BJ (cell line): ENCODE measurements at regions not wholly inside any gene's neighbourhood (a gene's known extent, or its start where the extent isn't known, plus 50 kb on each side); places are given as distances from the start of the nearest gene placed in this dataset.
"Not testable (repeated sequence)": the region's sequence is repeated elsewhere in the genome, so short reads cannot be mapped to it uniquely, and the experiment has no call there.

Source experiments
- CTCF ChIA-PET: fragments of 350-600 bp; formaldehyde crosslinking; extraction: SDS; loops from one replicate; lab custom pipeline; 2021; ENCODE audit warnings: antibody characterized with exemption, inconsistent platforms; lab: Yijun Ruan, JAX
- POLR2A ChIA-PET: fragments of 300-600 bp; sonication (Branson Sonifier 250); formaldehyde crosslinking; extraction: SDS; loops from one replicate; lab custom pipeline; 2021; ENCODE audit warnings: antibody characterized with exemption; lab: Charles Lee
- DNase-seq: peaks from one replicate; pipeline ENCODE4 v3.0.0-alpha.2; 2011; ENCODE audit warnings: low read depth
- H3K27me3 ChIP-seq: 2 replicates; pipeline ENCODE4 v1.6.0; 2011; ENCODE audit warnings: low read length; ENCODE audit not compliant: control insufficient read depth, insufficient read depth
- H3K36me3 ChIP-seq: 2 replicates; pipeline ENCODE4 v1.5.1; 2011; ENCODE audit warnings: low read length; ENCODE audit not compliant: control insufficient read depth, insufficient read depth
- H3K4me3 ChIP-seq: 2 replicates; pipeline ENCODE4 v1.5.1; 2011; ENCODE audit warnings: low read depth, mild to moderate bottlenecking, control low read depth, low read length
- TF ChIP-seq, protein P1 (sequence below): IDR thresholded peaks from 2 replicates; pipeline ENCODE4 v1.5.1; 2011; ENCODE audit warnings: low read depth, mild to moderate bottlenecking, control low read depth, inconsistent platforms, low read length, moderate library complexity; ENCODE audit not compliant: insufficient read depth

DNA sequence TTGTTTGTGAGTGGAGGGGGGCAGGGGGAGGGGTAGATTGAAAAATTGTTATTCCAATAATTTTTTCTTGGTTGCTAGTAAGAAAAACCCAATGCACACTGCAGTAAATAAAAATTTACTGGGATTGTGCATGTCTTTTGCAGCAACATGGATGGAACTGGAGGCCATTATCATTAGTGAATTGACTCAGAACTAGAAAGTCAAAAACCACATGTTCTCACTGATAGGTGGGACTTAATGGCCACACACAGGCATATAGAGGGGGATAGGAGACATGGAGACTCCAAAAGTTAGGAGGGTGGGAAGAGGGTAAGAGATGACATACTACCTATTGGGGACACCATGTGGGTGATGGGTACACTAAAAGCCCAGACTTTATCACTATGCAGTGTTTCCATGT, 67.2 kb downstream of the BUB3 start:
- Histone ChIP-seq H3K36me3 (no peaks in the 10 kb centered on the region), H3K4me3 (no peak overlapping the region), H3K27me3 (no peaks in the 10 kb centered on the region)
- TF ChIP-seq, protein P1, sequence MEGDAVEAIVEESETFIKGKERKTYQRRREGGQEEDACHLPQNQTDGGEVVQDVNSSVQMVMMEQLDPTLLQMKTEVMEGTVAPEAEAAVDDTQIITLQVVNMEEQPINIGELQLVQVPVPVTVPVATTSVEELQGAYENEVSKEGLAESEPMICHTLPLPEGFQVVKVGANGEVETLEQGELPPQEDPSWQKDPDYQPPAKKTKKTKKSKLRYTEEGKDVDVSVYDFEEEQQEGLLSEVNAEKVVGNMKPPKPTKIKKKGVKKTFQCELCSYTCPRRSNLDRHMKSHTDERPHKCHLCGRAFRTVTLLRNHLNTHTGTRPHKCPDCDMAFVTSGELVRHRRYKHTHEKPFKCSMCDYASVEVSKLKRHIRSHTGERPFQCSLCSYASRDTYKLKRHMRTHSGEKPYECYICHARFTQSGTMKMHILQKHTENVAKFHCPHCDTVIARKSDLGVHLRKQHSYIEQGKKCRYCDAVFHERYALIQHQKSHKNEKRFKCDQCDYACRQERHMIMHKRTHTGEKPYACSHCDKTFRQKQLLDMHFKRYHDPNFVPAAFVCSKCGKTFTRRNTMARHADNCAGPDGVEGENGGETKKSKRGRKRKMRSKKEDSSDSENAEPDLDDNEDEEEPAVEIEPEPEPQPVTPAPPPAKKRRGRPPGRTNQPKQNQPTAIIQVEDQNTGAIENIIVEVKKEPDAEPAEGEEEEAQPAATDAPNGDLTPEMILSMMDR: no peak
- ChIA-PET POLR2A (no interaction called here), CTCF (interaction anchor here (1.1 kb wide), 1 partner anchor 16 kb away, joined by 3 read pairs; no protein-coding TSS in a partner anchor)
- DNase-seq: no peak

DNA sequence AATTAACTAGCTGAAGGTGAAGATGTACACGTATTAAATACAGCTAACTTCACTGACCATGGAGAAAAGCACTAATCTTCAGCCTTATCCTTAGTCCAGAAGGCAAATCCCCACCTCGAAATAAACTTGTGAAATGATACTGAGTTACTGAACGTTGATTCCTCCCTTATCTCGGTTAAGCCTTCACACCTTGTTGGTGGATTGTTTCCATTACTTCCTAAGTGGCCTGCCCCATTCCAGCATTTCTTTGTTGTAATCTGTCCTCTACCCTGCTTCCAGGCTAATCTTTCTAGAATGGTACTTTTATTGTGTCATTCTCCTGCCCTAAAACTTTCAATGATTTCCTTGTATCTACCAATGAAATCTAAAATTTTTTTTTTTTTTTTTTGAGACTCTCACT, 68.6 kb downstream of the BUB3 start:
- DNase-seq: no peak
- Histone ChIP-seq H3K36me3 (no peaks in the 10 kb centered on the region), H3K27me3 (no peaks in the 10 kb centered on the region), H3K4me3 (no peak overlapping the region)
- ChIA-PET POLR2A (no interaction called here), CTCF (interaction anchor here (0.6 kb wide), 1 partner anchor 207 kb away, joined by 3 read pairs; no protein-coding TSS in a partner anchor)
- TF ChIP-seq, protein P1: no peak

DNA sequence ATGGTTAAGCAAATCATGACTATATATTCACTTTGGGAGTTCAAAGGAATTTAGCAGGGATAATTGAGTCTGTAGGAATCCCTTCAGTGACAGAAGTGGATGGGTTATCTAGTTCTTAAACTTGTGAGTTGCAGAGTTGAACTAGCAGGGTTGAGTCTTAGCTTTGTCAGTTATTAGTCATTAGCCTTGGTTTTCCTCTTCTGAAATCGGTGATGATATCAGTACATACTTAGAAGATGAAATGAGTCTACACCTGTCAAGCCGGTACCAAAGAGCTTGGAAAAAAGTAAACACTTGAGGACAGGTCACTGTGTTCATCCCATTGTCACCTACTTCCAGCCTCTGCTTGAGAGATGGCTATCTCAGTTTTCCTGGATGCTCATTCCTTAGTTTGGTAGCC, 73.5 kb downstream of the BUB3 start:
- ChIA-PET POLR2A (no interaction called here), CTCF (interaction anchor here (1.8 kb wide), 1 partner anchor 13 kb away, joined by 3 read pairs; no protein-coding TSS in a partner anchor)
- H3K36me3 ChIP-seq: no peaks in the 10 kb centered on the region
- no peak overlapping the region for H3K4me3 ChIP-seq
- TF ChIP-seq, protein P1: no peak
- DNase-seq: no peak
- H3K27me3 ChIP-seq: no peaks in the 10 kb centered on the region

DNA sequence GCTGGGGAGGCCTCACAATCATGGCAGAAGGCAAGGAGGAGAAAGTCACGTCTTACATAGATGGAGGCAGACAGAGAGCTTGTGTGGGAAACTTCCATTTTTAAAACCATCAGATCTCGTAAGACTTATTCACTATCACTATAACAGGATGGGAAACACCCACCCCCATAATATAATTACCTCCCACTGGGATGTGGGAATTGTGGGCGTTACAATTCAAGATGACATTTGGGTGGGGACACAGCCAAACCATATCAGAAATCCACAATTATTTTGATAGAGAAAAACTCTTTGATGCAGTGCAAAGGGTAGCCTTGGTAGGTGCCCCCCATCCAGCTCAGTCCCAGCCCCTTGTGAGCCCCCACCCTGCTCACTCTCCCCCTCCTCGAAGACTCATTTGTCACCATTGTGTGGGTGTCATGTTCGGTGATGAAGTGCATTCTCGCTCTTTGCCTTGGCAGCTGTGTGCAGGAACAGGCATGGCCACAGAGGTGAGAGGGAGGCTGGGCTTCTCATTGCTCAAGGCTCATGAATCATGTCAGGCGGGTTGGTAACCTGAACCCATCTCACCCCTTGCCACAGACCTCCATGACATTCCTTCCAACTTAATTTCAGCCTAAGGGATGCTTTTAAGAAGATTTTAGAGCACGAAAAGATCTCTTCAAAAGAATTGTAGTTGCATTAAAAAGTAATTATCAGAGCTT, 75.9 kb downstream of the BUB3 start:
- CTCF ChIA-PET: no interaction called here
- H3K36me3 ChIP-seq: no peaks in the 10 kb centered on the region
- TF ChIP-seq, protein P1: no peak
- no peak for DNase-seq
- no peaks in the 10 kb centered on the region for H3K27me3 ChIP-seq
- POLR2A ChIA-PET: no interaction called here
- H3K4me3 ChIP-seq: no peak overlapping the region

DNA sequence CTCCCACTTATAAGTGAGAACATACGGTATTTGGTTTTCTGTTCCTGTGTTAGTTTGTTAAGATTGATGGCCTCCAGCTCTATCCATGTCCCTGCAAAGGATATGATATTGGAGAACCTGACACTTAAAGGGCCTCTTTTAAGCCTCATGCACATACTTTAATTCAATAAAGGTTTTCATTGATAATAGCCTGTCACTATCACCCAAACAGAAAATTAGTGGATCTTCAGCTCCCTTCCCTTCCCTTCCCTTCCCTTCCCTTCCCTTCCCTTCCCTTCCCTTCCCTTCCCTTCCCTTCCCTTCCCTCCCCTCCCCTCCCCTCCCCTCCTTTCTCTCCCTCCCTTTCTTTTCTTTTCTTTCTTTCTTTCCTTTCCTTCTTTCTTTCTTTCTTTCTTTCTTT, 78.7 kb downstream of the BUB3 start:
- CTCF ChIA-PET, H3K4me3 ChIP-seq, H3K27me3 ChIP-seq, POLR2A ChIA-PET, H3K36me3 ChIP-seq, DNase-seq: not testable (repeated sequence)

DNA sequence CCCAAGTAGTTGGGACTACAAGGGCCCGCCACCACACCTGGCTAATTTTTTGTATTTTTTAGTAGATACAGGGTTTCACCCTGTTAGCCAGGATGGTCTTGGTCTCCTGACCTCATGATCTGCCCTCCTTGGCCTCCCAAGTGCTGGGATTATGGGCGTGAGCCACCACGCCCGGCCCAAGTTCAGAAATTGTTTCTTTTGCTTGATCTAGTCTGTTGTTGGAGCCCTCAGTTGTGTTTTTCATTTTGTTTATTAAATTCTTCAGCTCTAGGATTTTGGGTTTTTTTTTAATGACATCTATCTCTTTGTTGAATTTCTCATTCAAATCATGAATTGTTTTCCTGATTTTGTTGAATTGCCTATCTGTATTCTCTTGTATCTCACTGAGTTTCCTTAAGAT, 80.8 kb downstream of the BUB3 start:
- POLR2A ChIA-PET, H3K27me3 ChIP-seq, DNase-seq, H3K4me3 ChIP-seq, H3K36me3 ChIP-seq, CTCF ChIA-PET: not testable (repeated sequence)
